Esophagus (tissue), 2 donors: ENCODE measurements at regions not wholly inside any gene's neighbourhood (a gene's known extent, or its start where the extent isn't known, plus 50 kb on each side); places are given as distances from the start of the nearest gene placed in this dataset.

Experiments used
- H3K27ac ChIP-seq, 2 donors: one replicate each; pipeline ENCODE4 v1.5.1; 2013; ENCODE audit warnings: low read depth in 2 of 2, mild to moderate bottlenecking in 2 of 2, inconsistent platforms in 1 of 2, low read length in 1 of 2, moderate library complexity in 1 of 2
- H3K27me3 ChIP-seq, 2 donors: one replicate each; pipeline ENCODE4 v1.6.1; 2013; ENCODE audit warnings: low read length in 2 of 2, control low read depth in 1 of 2, mild to moderate bottlenecking in 1 of 2; ENCODE audit not compliant: insufficient read depth in 2 of 2, control insufficient read depth in 1 of 2
- H3K36me3 ChIP-seq, 2 donors: one replicate each; pipeline ENCODE4 v1.6.1; 2013; ENCODE audit warnings: low read length in 1 of 2; ENCODE audit not compliant: control insufficient read depth in 2 of 2, insufficient read depth in 2 of 2
- H3K4me1 ChIP-seq, 2 donors: one replicate each; pipeline ENCODE4 v1.6.1; 2013; ENCODE audit warnings: low read length in 1 of 2; ENCODE audit not compliant: control insufficient read depth in 2 of 2, insufficient read depth in 2 of 2
- H3K4me3 ChIP-seq, 2 donors: one replicate each; pipeline ENCODE4 v1.5.1; 2013; ENCODE audit warnings: low read length in 2 of 2, mild to moderate bottlenecking in 2 of 2, low read depth in 1 of 2, moderate library complexity in 1 of 2
- H3K9me3 ChIP-seq, 2 donors: one replicate each; pipeline ENCODE4 v1.6.1; 2013; ENCODE audit warnings: mild to moderate bottlenecking in 2 of 2, low read depth in 1 of 2, low read length in 1 of 2, moderate library complexity in 1 of 2; ENCODE audit not compliant: control insufficient read depth in 2 of 2, insufficient read depth in 1 of 2
- WGBS, 2 donors: extraction: QIAGEN DNeasy Blood & Tissue Kit; methylation state at CpG; one replicate each; pipeline ENCODE4 v1.1.7; 2013; 5-methylcytosine and 5-hydroxymethylcytosine counted together
- donor health status: healthy with polysubstance abuse.
- donor health status: Bipolar disorder and iron deficiency.

GRCh38 chr13:105513448-105513847, 1022.0 kb downstream of the EFNB2 start:
- Histone ChIP-seq H3K27me3 (no peaks in the 10 kb centered on the region), H3K4me3 (no peak overlapping the region), H3K27ac (no peak overlapping the region), H3K36me3 (no peaks in the 10 kb centered on the region), H3K4me1 (no peaks in the 10 kb centered on the region), H3K9me3 (no peaks in the 10 kb centered on the region)
- WGBS, 2 donors = 76 to 91% methylated on average over 2 of the region's 2 CpGs

- WGBS, 2 donors = 67 to 73% methylated on average over 7 of the region's 7 CpGs
- no peaks in the 10 kb centered on the region for H3K36me3 ChIP-seq
- no peaks in the 10 kb centered on the region for H3K4me1 ChIP-seq
Observed at GRCh38 chr13:105509981-105510762, 1025.3 kb downstream of the EFNB2 start.

GRCh38 chr13:105506463-105506862, 1029.0 kb downstream of the EFNB2 start:
- H3K27ac ChIP-seq = no peak overlapping the region
- H3K36me3 ChIP-seq = no peaks in the 10 kb centered on the region
- no peaks in the 10 kb centered on the region for H3K9me3 ChIP-seq
- WGBS, 2 donors = 89 to 91% methylated on average over 9 of the region's 9 CpGs
- H3K4me3 ChIP-seq = no peak overlapping the region
- H3K27me3 ChIP-seq = no peaks in the 10 kb centered on the region
- H3K4me1 ChIP-seq = no peaks in the 10 kb centered on the region

More at GRCh38 chr13:105509981-105510762, 1025.3 kb downstream of the EFNB2 start:
- H3K4me3 ChIP-seq = no peak overlapping the region
- H3K27me3 ChIP-seq = no peaks in the 10 kb centered on the region
- H3K27ac ChIP-seq = no peak overlapping the region
- no peaks in the 10 kb centered on the region for H3K9me3 ChIP-seq

GRCh38 chr13:105502193-105502592, 1033.3 kb downstream of the EFNB2 start:
- Histone ChIP-seq H3K4me1 (peaks cover 0 to 2% of the 10 kb centered on the region in 2 donors), H3K27me3 (no peaks in the 10 kb centered on the region), H3K36me3 (no peaks in the 10 kb centered on the region), H3K9me3 (no peaks in the 10 kb centered on the region), H3K27ac (no peak overlapping the region), H3K4me3 (no peak overlapping the region)
- 33 to 39% methylated on average over 5 of the region's 5 CpGs for WGBS, 2 donors

GRCh38 chr13:105497597-105497996, 1037.9 kb downstream of the EFNB2 start:
- WGBS, 2 donors = 53 to 69% methylated on average over 3 of the region's 3 CpGs
- H3K36me3 ChIP-seq = no peaks in the 10 kb centered on the region
- H3K4me3 ChIP-seq = no peak overlapping the region
- H3K27me3 ChIP-seq = no peaks in the 10 kb centered on the region
- H3K9me3 ChIP-seq = no peaks in the 10 kb centered on the region
- H3K4me1 ChIP-seq = peaks cover 0 to 2% of the 10 kb centered on the region in 2 donors
- no peak overlapping the region for H3K27ac ChIP-seq

- Histone ChIP-seq H3K36me3 (no peaks in the 10 kb centered on the region), H3K27ac (no peak overlapping the region), H3K27me3 (no peaks in the 10 kb centered on the region), H3K4me3 (no peak overlapping the region), H3K4me1 (no peaks in the 10 kb centered on the region), H3K9me3 (no peaks in the 10 kb centered on the region)
Observed at GRCh38 chr13:105492216-105492615, 1043.2 kb downstream of the EFNB2 start.

- Histone ChIP-seq H3K4me3 (no peak overlapping the region), H3K27ac (no peak overlapping the region), H3K27me3 (no peaks in the 10 kb centered on the region), H3K36me3 (no peaks in the 10 kb centered on the region), H3K9me3 (no peaks in the 10 kb centered on the region), H3K4me1 (no peaks in the 10 kb centered on the region)
- WGBS, 2 donors = 73 to 78% methylated on average over 3 of the region's 3 CpGs
Observed at GRCh38 chr13:105491345-105491744, 1044.1 kb downstream of the EFNB2 start.

GRCh38 chr13:105485081-105485480, 1050.4 kb downstream of the EFNB2 start:
- H3K4me1 ChIP-seq = no peaks in the 10 kb centered on the region

GRCh38 chr13:105474983-105475610, 1060.4 kb downstream of the EFNB2 start:
- Histone ChIP-seq H3K36me3 (no peaks in the 10 kb centered on the region), H3K27ac (no peak overlapping the region), H3K9me3 (no peaks in the 10 kb centered on the region), H3K27me3 (no peaks in the 10 kb centered on the region), H3K4me1 (no peaks in the 10 kb centered on the region), H3K4me3 (no peak overlapping the region)
- 53 to 72% methylated on average over 2 of the region's 2 CpGs for WGBS, 2 donors

More at GRCh38 chr13:105485081-105485480, 1050.4 kb downstream of the EFNB2 start:
- WGBS, 2 donors = 70 to 77% methylated on average over 2 of the region's 2 CpGs
- no peak overlapping the region for H3K4me3 ChIP-seq
- no peaks in the 10 kb centered on the region for H3K9me3 ChIP-seq
- H3K27me3 ChIP-seq = no peaks in the 10 kb centered on the region
- H3K36me3 ChIP-seq = no peaks in the 10 kb centered on the region
- no peak overlapping the region for H3K27ac ChIP-seq

- 73 to 85% methylated on average over 3 of the region's 3 CpGs for WGBS, 2 donors
- Histone ChIP-seq H3K9me3 (no peaks in the 10 kb centered on the region), H3K36me3 (no peaks in the 10 kb centered on the region), H3K4me3 (no peak overlapping the region), H3K27me3 (no peaks in the 10 kb centered on the region), H3K27ac (no peak overlapping the region), H3K4me1 (no peaks in the 10 kb centered on the region)
Observed at GRCh38 chr13:105471673-105472072, 1063.8 kb downstream of the EFNB2 start.
